ENCODE measurements at regions not wholly inside any gene's neighbourhood (a gene's known extent, or its start where the extent isn't known, plus 50 kb on each side); places are given as distances from the start of the nearest gene placed in this dataset.

GRCh38 chr12:127590868-127591267 lies 676.1 kb upstream of the TMEM132C start:
- H3K79me2 ChIP-seq (ENCODE audit: insufficient read depth, low read length), result no peaks in the 10 kb centered on the region
- no peak overlapping the region for H3K4me2 ChIP-seq (ENCODE audit: low read length)
- H3K36me3 ChIP-seq (ENCODE audit: insufficient read depth, low read length), result no peaks in the 10 kb centered on the region
- no peaks in the 10 kb centered on the region for H3K9me2 ChIP-seq (ENCODE audit: low read depth, low read length)
- no peaks in the 10 kb centered on the region for H3F3A ChIP-seq (ENCODE audit: insufficient read depth, low read length)
- H3K9ac ChIP-seq (ENCODE audit: low read length), result no peak overlapping the region
- H3K27ac ChIP-seq (ENCODE audit: low read depth, low read length, poor library complexity, severe bottlenecking), result no peak overlapping the region
- TF ChIP-seq, protein P1, sequence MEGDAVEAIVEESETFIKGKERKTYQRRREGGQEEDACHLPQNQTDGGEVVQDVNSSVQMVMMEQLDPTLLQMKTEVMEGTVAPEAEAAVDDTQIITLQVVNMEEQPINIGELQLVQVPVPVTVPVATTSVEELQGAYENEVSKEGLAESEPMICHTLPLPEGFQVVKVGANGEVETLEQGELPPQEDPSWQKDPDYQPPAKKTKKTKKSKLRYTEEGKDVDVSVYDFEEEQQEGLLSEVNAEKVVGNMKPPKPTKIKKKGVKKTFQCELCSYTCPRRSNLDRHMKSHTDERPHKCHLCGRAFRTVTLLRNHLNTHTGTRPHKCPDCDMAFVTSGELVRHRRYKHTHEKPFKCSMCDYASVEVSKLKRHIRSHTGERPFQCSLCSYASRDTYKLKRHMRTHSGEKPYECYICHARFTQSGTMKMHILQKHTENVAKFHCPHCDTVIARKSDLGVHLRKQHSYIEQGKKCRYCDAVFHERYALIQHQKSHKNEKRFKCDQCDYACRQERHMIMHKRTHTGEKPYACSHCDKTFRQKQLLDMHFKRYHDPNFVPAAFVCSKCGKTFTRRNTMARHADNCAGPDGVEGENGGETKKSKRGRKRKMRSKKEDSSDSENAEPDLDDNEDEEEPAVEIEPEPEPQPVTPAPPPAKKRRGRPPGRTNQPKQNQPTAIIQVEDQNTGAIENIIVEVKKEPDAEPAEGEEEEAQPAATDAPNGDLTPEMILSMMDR (IDR thresholded peaks at IDR 0.05; ENCODE audit: low read length), result no peak
- TF ChIP-seq EZH2 (IDR thresholded peaks at IDR 0.05; ENCODE audit: borderline replicate concordance, low read length), result no peak
- H3K9me3 ChIP-seq (ENCODE audit: low read length), result 0 out of 2 replicates have a peak, but pooled peaks cover 3% of the 10 kb centered on the region
- no peak overlapping the region for H2AFZ ChIP-seq (ENCODE audit: low read length)
- no peak overlapping the region for H3K4me3 ChIP-seq (ENCODE audit: low read depth, low read length, poor library complexity, severe bottlenecking)
- no peaks in the 10 kb centered on the region for H3K27me3 ChIP-seq (ENCODE audit: insufficient read depth, low read length)
- no peaks in the 10 kb centered on the region for H4K20me1 ChIP-seq (ENCODE audit: insufficient read depth, low read length)
- H3K4me1 ChIP-seq (ENCODE audit: insufficient read depth, low read length, severe bottlenecking), result no peaks in the 10 kb centered on the region

- Histone ChIP-seq H3K36me3 (ENCODE audit: insufficient read depth, low read length) (no peaks in the 10 kb centered on the region), H3K9me3 (ENCODE audit: low read length) (no peaks in the 10 kb centered on the region), H3K4me2 (ENCODE audit: low read length) (no peak overlapping the region), H4K20me1 (ENCODE audit: insufficient read depth, low read length) (no peaks in the 10 kb centered on the region), H3K27ac (ENCODE audit: low read depth, low read length, poor library complexity, severe bottlenecking) (no peak overlapping the region), H3F3A (ENCODE audit: insufficient read depth, low read length) (no peaks in the 10 kb centered on the region), H3K27me3 (ENCODE audit: insufficient read depth, low read length) (no peaks in the 10 kb centered on the region), H3K4me1 (ENCODE audit: insufficient read depth, low read length, severe bottlenecking) (no peaks in the 10 kb centered on the region), H3K9me2 (ENCODE audit: low read depth, low read length) (no peaks in the 10 kb centered on the region), H2AFZ (ENCODE audit: low read length) (no peak overlapping the region), H3K79me2 (ENCODE audit: insufficient read depth, low read length) (no peaks in the 10 kb centered on the region), H3K4me3 (ENCODE audit: low read depth, low read length, poor library complexity, severe bottlenecking) (no peak overlapping the region), H3K9ac (ENCODE audit: low read length) (no peak overlapping the region)
- TF ChIP-seq, protein P1 (IDR thresholded peaks at IDR 0.05; ENCODE audit: low read length), result no peak
- no peak for TF ChIP-seq EZH2 (IDR thresholded peaks at IDR 0.05; ENCODE audit: borderline replicate concordance, low read length)
Measured at GRCh38 chr12:127592245-127592644, 674.7 kb upstream of the TMEM132C start.

DNA sequence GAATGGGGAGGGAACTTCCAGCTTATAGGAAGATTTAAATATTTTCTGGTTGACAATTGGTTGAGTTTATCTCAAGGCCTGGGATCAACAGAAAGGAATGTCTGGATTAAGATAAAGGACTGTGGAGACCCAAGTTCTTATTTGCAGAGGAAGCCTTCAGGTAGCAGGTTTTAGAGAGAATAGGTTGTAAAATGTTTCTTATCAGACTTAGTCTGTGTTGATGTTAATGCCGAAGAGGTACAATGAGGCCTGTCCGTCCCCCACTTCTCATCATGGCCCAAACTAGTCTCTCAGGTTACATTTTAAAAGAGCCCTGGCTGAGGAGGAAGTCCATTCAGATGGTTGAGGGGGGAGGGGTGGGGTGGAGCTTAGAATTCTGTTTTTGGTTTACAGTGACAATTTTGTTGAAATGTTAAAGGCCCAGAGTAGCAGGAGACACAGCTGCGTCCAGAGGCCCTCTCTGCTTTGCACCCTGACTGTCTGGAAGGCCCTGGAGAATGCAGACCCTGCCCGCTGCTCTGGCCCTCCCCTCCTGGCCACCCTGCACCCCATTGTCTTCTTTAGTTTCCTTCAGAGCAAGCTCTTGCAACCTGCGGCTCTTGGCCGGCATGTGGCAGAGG lies 672.5 kb upstream of the TMEM132C start:
- Histone ChIP-seq H3F3A (ENCODE audit: insufficient read depth, low read length) (no peaks in the 10 kb centered on the region), H2AFZ (ENCODE audit: low read length) (no peak overlapping the region), H3K4me1 (ENCODE audit: insufficient read depth, low read length, severe bottlenecking) (no peaks in the 10 kb centered on the region), H3K36me3 (ENCODE audit: insufficient read depth, low read length) (no peaks in the 10 kb centered on the region), H3K27me3 (ENCODE audit: insufficient read depth, low read length) (no peaks in the 10 kb centered on the region), H3K9me3 (ENCODE audit: low read length) (no peaks in the 10 kb centered on the region), H3K27ac (ENCODE audit: low read depth, low read length, poor library complexity, severe bottlenecking) (no peak overlapping the region), H3K9ac (ENCODE audit: low read length) (no peak overlapping the region), H4K20me1 (ENCODE audit: insufficient read depth, low read length) (no peaks in the 10 kb centered on the region), H3K4me2 (ENCODE audit: low read length) (no peak overlapping the region), H3K4me3 (ENCODE audit: low read depth, low read length, poor library complexity, severe bottlenecking) (no peak overlapping the region), H3K79me2 (ENCODE audit: insufficient read depth, low read length) (no peaks in the 10 kb centered on the region), H3K9me2 (ENCODE audit: low read depth, low read length) (no peaks in the 10 kb centered on the region)
- no peak for TF ChIP-seq EZH2 (IDR thresholded peaks at IDR 0.05; ENCODE audit: borderline replicate concordance, low read length)
- TF ChIP-seq, protein P1 (IDR thresholded peaks at IDR 0.05; ENCODE audit: low read length), result no peak
